CD4-positive, alpha-beta T cell (primary cell): ENCODE measurements at regions not wholly inside any gene's neighbourhood (a gene's known extent, or its start where the extent isn't known, plus 50 kb on each side); places are given as distances from the start of the nearest gene placed in this dataset.

Source experiments
- ATAC-seq: fragments of 200-7000 bp; cut with Tn5 transposase; one replicate; pipeline ENCODE4 v1.10.0; 2022; ENCODE audit warnings: mild to moderate bottlenecking; ENCODE audit not compliant: poor library complexity
- CTCF ChIA-PET: fragments of 350-600 bp; sonication (Branson Sonifier 250); formaldehyde crosslinking; loops from one replicate; lab custom pipeline; 2021; ENCODE audit warnings: antibody characterized with exemption, inconsistent platforms; lab: Charles Lee
- POLR2A ChIA-PET: fragments of 350-600 bp; sonication (Branson Sonifier 250); formaldehyde crosslinking; loops from one replicate; lab custom pipeline; 2021; ENCODE audit warnings: antibody characterized with exemption, inconsistent platforms; lab: Charles Lee
- DNase-seq, 14 experiments: peaks; one replicate each; pipeline ENCODE4 v3.0.0-alpha.2; 2013 to 2020; ENCODE audit warnings: mixed read lengths in 2 of 14
- H3K27ac ChIP-seq, 2 donors: one replicate each; pipeline versions ENCODE4 v1.5.1 to v1.7.0; 2013; ENCODE audit warnings: low read length in 2 of 2, low read depth in 1 of 2, mild to moderate bottlenecking in 1 of 2
- H3K27me3 ChIP-seq, 2 experiments: 1 replicate in 1 of 2; 2 replicates in 1 of 2; pipeline versions ENCODE4 v1.6.1 to v1.7.0; 2013; ENCODE audit warnings: low read length in 2 of 2, control low read depth in 1 of 2, mild to moderate bottlenecking in 1 of 2, moderate library complexity in 1 of 2; ENCODE audit not compliant: insufficient read depth in 2 of 2, control insufficient read depth in 1 of 2
- H3K36me3 ChIP-seq: one replicate; pipeline ENCODE4 v1.6.1; 2013; ENCODE audit warnings: low read length, control low read depth; ENCODE audit not compliant: insufficient read depth
- H3K4me1 ChIP-seq: one replicate; pipeline ENCODE4 v1.6.1; 2013; ENCODE audit warnings: low read length, control low read depth; ENCODE audit not compliant: insufficient read depth
- H3K4me3 ChIP-seq: one replicate; pipeline ENCODE4 v1.5.1; 2013; ENCODE audit warnings: mild to moderate bottlenecking, low read length, moderate library complexity
- H3K9me3 ChIP-seq, 2 experiments: 1 replicate in 1 of 2; 2 replicates in 1 of 2; pipeline versions ENCODE4 v1.6.1 to v1.7.0; 2013; ENCODE audit warnings: low read length in 2 of 2, mild to moderate bottlenecking in 2 of 2, control low read depth in 1 of 2, moderate library complexity in 1 of 2; ENCODE audit not compliant: control insufficient read depth in 1 of 2, insufficient read depth in 1 of 2
- H3K27ac Mint-ChIP-seq: one replicate; pipeline ENCODE4 v1.8.0; 2020; ENCODE audit warnings: mixed read lengths
- H3K27me3 Mint-ChIP-seq: one replicate; pipeline ENCODE4 v1.8.0; 2021; ENCODE audit warnings: mixed read lengths
- H3K36me3 Mint-ChIP-seq: one replicate; pipeline ENCODE4 v1.8.0; 2021; ENCODE audit warnings: low read depth, mixed read lengths
- H3K4me1 Mint-ChIP-seq: one replicate; pipeline ENCODE4 v1.8.0; 2021; ENCODE audit warnings: low read depth, mixed read lengths
- H3K4me3 Mint-ChIP-seq: one replicate; pipeline ENCODE4 v1.8.0; 2020; ENCODE audit warnings: mild to moderate bottlenecking, mixed read lengths
- H3K9me3 Mint-ChIP-seq: one replicate; pipeline ENCODE4 v1.8.0; 2020; ENCODE audit warnings: mixed read lengths
- intact Hi-C, 2 experiments: fragments of 100-400 bp; cut with DNase I in 1 of 2; cut with micrococcal nuclease in 1 of 2; formaldehyde crosslinking; loops; one replicate each; pipeline versions ENCODE4 v1.15.1 to v1.9.0; 2023 to 2025; cut with DNase I, micrococcal nuclease
- TF ChIP-seq, protein P1 (sequence below): fragments of 200-600 bp; IDR thresholded peaks from one replicate; pipeline ENCODE4 v1.8.0; 2022; ENCODE audit warnings: antibody characterized with exemption, mild to moderate bottlenecking

DNA sequence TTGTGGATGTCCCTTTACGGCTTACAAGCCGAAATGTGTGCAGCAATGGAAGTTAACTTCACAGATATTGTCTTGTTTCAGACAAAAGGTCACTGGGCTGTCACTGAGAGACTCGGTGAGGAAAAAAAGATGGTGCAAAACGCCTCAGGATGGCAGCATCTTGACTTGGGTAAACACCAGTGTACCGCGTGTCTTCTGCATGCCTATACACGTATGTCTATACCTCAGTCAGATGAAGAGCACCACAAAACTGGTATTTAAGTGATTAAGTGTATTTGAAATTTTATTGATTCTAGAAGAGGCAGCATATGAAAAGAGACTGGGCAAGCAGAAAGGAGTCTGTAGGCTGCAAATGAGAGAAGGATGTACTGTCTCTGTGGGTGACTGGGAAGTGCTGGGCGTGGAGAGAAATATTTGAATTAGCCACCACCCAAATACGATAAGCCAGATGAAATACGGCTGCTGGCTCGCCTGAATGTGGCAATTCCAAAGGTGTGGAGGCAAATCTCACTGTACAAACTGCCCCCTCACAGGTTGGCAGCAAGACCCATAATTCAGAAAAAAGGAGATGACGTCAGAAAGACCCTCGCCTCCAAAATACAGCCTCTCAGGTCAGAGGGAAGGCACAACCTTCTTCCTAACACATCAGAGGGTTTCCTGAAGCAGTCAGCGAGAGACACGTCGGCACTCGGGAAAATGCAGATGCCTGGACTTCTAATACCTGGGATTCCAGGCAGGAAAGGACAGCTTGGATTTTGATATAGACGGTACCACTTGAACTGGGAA, 53.4 kb upstream of the NEO1 start:
- H3K27me3 Mint-ChIP-seq: peaks cover 36% of the 10 kb centered on the region
- ChIA-PET CTCF (no interaction called here), POLR2A (no interaction called here)
- H3K27me3 ChIP-seq: peaks cover 0 to 2% of the 10 kb centered on the region in 2 experiments
- H3K36me3 Mint-ChIP-seq: no peaks in the 10 kb centered on the region
- TF ChIP-seq, protein P1, sequence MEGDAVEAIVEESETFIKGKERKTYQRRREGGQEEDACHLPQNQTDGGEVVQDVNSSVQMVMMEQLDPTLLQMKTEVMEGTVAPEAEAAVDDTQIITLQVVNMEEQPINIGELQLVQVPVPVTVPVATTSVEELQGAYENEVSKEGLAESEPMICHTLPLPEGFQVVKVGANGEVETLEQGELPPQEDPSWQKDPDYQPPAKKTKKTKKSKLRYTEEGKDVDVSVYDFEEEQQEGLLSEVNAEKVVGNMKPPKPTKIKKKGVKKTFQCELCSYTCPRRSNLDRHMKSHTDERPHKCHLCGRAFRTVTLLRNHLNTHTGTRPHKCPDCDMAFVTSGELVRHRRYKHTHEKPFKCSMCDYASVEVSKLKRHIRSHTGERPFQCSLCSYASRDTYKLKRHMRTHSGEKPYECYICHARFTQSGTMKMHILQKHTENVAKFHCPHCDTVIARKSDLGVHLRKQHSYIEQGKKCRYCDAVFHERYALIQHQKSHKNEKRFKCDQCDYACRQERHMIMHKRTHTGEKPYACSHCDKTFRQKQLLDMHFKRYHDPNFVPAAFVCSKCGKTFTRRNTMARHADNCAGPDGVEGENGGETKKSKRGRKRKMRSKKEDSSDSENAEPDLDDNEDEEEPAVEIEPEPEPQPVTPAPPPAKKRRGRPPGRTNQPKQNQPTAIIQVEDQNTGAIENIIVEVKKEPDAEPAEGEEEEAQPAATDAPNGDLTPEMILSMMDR: no peak
- H3K27ac ChIP-seq: no peak overlapping the region
- intact Hi-C loops: no loop called here
- ATAC-seq (no peak), DNase-seq (no peak)
- no peak overlapping the region for H3K4me3 Mint-ChIP-seq
- no peaks in the 10 kb centered on the region for H3K36me3 ChIP-seq
- H3K4me1 Mint-ChIP-seq: no peaks in the 10 kb centered on the region
- H3K4me1 ChIP-seq: no peaks in the 10 kb centered on the region
- H3K27ac Mint-ChIP-seq: no peak overlapping the region
- H3K4me3 ChIP-seq: no peak overlapping the region
- no peaks in the 10 kb centered on the region for H3K9me3 ChIP-seq
- no peaks in the 10 kb centered on the region for H3K9me3 Mint-ChIP-seq

DNA sequence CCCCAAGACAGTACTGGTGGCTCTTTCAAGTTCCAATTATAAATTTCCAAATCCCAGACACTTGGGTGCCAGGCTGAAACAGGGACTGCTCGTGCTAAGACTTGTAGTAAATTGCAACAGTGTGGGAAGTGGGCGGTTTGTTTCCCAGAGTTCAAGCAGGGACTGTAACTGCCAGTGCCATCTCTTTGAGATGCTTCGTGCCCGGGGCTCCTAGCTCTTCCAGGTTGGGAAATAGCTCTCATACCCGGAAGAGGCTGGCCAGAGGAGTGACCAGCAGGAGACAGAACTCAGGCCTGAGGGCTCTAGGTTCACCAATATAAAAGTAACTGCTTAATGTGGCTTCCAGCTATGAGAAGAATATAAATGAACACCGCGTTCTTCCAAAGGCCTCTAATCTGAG, 54.0 kb upstream of the NEO1 start:
- H3K27me3 ChIP-seq: peaks cover 0 to 2% of the 10 kb centered on the region in 2 experiments
- ATAC-seq (no peak), DNase-seq (no peak)
- intact Hi-C loops: no loop called here
- Mint-ChIP-seq H3K4me3 (no peak overlapping the region), H3K36me3 (no peaks in the 10 kb centered on the region), H3K27me3 (peaks cover 36% of the 10 kb centered on the region), H3K9me3 (no peaks in the 10 kb centered on the region), H3K27ac (no peak overlapping the region), H3K4me1 (no peaks in the 10 kb centered on the region)
- CTCF ChIA-PET: no interaction called here
- H3K9me3 ChIP-seq: no peaks in the 10 kb centered on the region
- H3K36me3 ChIP-seq: no peaks in the 10 kb centered on the region
- no peaks in the 10 kb centered on the region for H3K4me1 ChIP-seq
- H3K27ac ChIP-seq: no peak overlapping the region
- no peak overlapping the region for H3K4me3 ChIP-seq
- TF ChIP-seq, protein P1: no peak
- POLR2A ChIA-PET: no interaction called here

DNA sequence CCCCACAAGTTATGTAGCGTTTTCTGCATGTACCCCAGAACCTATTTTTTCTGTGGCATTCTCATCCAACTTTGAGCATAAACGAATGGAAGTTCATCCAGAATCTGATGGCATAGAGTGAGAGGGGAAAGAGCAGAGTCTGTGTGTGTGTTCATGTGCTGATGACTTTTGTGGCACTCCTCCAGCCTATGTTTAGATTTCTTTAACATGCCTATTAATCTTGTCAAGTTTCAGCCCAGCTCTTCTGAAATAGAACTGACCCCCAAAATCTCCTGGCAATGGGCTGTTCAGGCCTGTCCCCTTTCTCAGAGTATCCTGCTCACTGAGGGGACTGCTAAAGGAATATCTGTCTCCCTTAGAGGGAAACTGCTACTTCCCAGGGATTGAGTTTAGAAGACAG, 56.4 kb upstream of the NEO1 start:
- intact Hi-C loops: no loop called here
- no peaks in the 10 kb centered on the region for H3K36me3 ChIP-seq
- Mint-ChIP-seq H3K36me3 (no peaks in the 10 kb centered on the region), H3K9me3 (no peaks in the 10 kb centered on the region), H3K4me1 (no peaks in the 10 kb centered on the region), H3K27ac (no peak overlapping the region), H3K4me3 (no peak overlapping the region), H3K27me3 (peaks cover 31% of the 10 kb centered on the region)
- no peaks in the 10 kb centered on the region for H3K9me3 ChIP-seq
- H3K4me3 ChIP-seq: no peak overlapping the region
- no peak for ATAC-seq
- POLR2A ChIA-PET: no interaction called here
- peaks cover 0 to 2% of the 10 kb centered on the region in 2 experiments for H3K27me3 ChIP-seq
- no peak overlapping the region for H3K27ac ChIP-seq
- TF ChIP-seq, protein P1: no peak
- CTCF ChIA-PET: no interaction called here
- DNase-seq: no peak
- no peaks in the 10 kb centered on the region for H3K4me1 ChIP-seq
